Breast epithelium (tissue), 4 donors: ENCODE measurements at regions not wholly inside any gene's neighbourhood (a gene's known extent, or its start where the extent isn't known, plus 50 kb on each side); places are given as distances from the start of the nearest gene placed in this dataset.

Experiments
- DNase-seq, 2 donors: peaks; one replicate each; pipeline ENCODE4 v3.0.0-alpha.2; 2019; ENCODE audit warnings: low spot score in 2 of 2
- H3K27ac ChIP-seq, 2 donors: fragments of 200-600 bp; sonication (generic) in 1 of 2; one replicate each; pipeline ENCODE4 v1.5.1; 2016 to 2019; ENCODE audit warnings: mild to moderate bottlenecking in 1 of 2
- H3K27me3 ChIP-seq, 2 donors: fragments of 200-600 bp; sonication (generic) in 1 of 2; one replicate each; pipeline versions ENCODE4 v1.5.1 to v1.6.0; 2017 to 2019; ENCODE audit warnings: control low read depth in 1 of 2, mild to moderate bottlenecking in 1 of 2
- H3K36me3 ChIP-seq: fragments of 200-600 bp; one replicate; pipeline ENCODE4 v1.5.1; 2019
- H3K4me1 ChIP-seq, 2 donors: fragments of 200-600 bp; sonication (generic); one replicate each; pipeline ENCODE4 v1.5.1; 2016 to 2019; ENCODE audit warnings: control low read depth in 1 of 2
- H3K4me3 ChIP-seq, 3 donors: fragments of 200-600 bp; sonication (generic); 1 replicate in 2 of 3; 2 replicates in 1 of 3; pipeline ENCODE4 v1.5.1; 2016 to 2019; ENCODE audit warnings: mild to moderate bottlenecking in 3 of 3, moderate library complexity in 2 of 3
- H3K9me3 ChIP-seq, 2 donors: fragments of 200-600 bp; sonication (generic) in 1 of 2; one replicate each; pipeline ENCODE4 v1.5.1; 2016 to 2019; ENCODE audit warnings: control low read depth in 1 of 2
- CTCF ChIP-seq, 3 donors: fragments of 450-650 bp; IDR thresholded peaks; one replicate each; pipeline ENCODE4 v1.5.1; 2016 to 2017; ENCODE audit warnings: antibody characterized with exemption in 3 of 3, mild to moderate bottlenecking in 3 of 3, moderate library complexity in 3 of 3
- POLR2A ChIP-seq: fragments of 450-650 bp; IDR thresholded peaks from one replicate; pipeline ENCODE4 v1.6.1; 2016; ENCODE audit warnings: antibody characterized with exemption, mild to moderate bottlenecking, moderate library complexity
- POLR2AphosphoS5 ChIP-seq, 3 donors: sonication (generic); formaldehyde crosslinking; IDR thresholded peaks; one replicate each; pipeline ENCODE4 v1.6.1; 2017; ENCODE audit warnings: antibody characterized with exemption in 3 of 3
- intact Hi-C: fragments of 100-400 bp; cut with DNase I; formaldehyde crosslinking; loops from one replicate; pipeline ENCODE4 v1.15.1; 2023; ENCODE audit warnings: low total_unique reads

GRCh38 chr6:14192216-14192788 is 74.7 kb downstream of the CD83 start:
- no peaks in the 10 kb centered on the region for H3K9me3 ChIP-seq
- TF ChIP-seq CTCF (IDR thresholded peaks at IDR 0.05) (no peak), POLR2AphosphoS5 (IDR thresholded peaks at IDR 0.05) (no peak)
- DNase-seq, result no peak
- intact Hi-C loops, result loop anchor here (10.0 kb wide), 1 partner anchor 1038 kb away; no protein-coding TSS in a partner anchor
- H3K4me3 ChIP-seq, result no peak overlapping the region
- H3K27me3 ChIP-seq, result no peaks in the 10 kb centered on the region
- no peaks in the 10 kb centered on the region for H3K4me1 ChIP-seq
- H3K36me3 ChIP-seq, result no peaks in the 10 kb centered on the region
- H3K27ac ChIP-seq, result no peak overlapping the region

GRCh38 chr6:14193524-14193923 is 76.0 kb downstream of the CD83 start:
- Histone ChIP-seq H3K4me3 (no peak overlapping the region), H3K4me1 (no peaks in the 10 kb centered on the region), H3K36me3 (no peaks in the 10 kb centered on the region), H3K9me3 (no peaks in the 10 kb centered on the region), H3K27ac (no peak overlapping the region), H3K27me3 (no peaks in the 10 kb centered on the region)
- TF ChIP-seq CTCF (IDR thresholded peaks at IDR 0.05) (no peak), POLR2AphosphoS5 (IDR thresholded peaks at IDR 0.05) (no peak), POLR2A (no peak)
- intact Hi-C loops, result loop anchor here (10.0 kb wide), 1 partner anchor 1039 kb away; no protein-coding TSS in a partner anchor
- DNase-seq, result no peak

GRCh38 chr6:14194483-14194882 is 76.9 kb downstream of the CD83 start:
- intact Hi-C loops, result loop anchor here (10.0 kb wide), 1 partner anchor 1040 kb away; no protein-coding TSS in a partner anchor
- no peaks in the 10 kb centered on the region for H3K9me3 ChIP-seq
- no peaks in the 10 kb centered on the region for H3K36me3 ChIP-seq
- no peaks in the 10 kb centered on the region for H3K27me3 ChIP-seq
- no peak for TF ChIP-seq POLR2AphosphoS5 (IDR thresholded peaks at IDR 0.05)
- TF ChIP-seq CTCF (IDR thresholded peaks at IDR 0.05), result no peak
- TF ChIP-seq POLR2A, result no peak
- H3K4me1 ChIP-seq, result no peaks in the 10 kb centered on the region
- no peak for DNase-seq
- H3K4me3 ChIP-seq, result no peak overlapping the region
- H3K27ac ChIP-seq, result no peak overlapping the region

GRCh38 chr6:14194976-14195375 is 77.4 kb downstream of the CD83 start:
- H3K27me3 ChIP-seq, result no peaks in the 10 kb centered on the region
- H3K36me3 ChIP-seq, result no peaks in the 10 kb centered on the region
- H3K4me1 ChIP-seq, result no peaks in the 10 kb centered on the region
- H3K9me3 ChIP-seq, result peaks cover 0 to 2% of the 10 kb centered on the region in 2 donors
- H3K27ac ChIP-seq, result no peak overlapping the region
- no peak for TF ChIP-seq POLR2A
- TF ChIP-seq CTCF (IDR thresholded peaks at IDR 0.05), result no peak
- no peak for TF ChIP-seq POLR2AphosphoS5 (IDR thresholded peaks at IDR 0.05)
- intact Hi-C loops, result loop anchor here (10.0 kb wide), 1 partner anchor 1040 kb away; no protein-coding TSS in a partner anchor
- H3K4me3 ChIP-seq, result no peak overlapping the region
- DNase-seq, result no peak

GRCh38 chr6:14196026-14196425 is 78.5 kb downstream of the CD83 start:
- Histone ChIP-seq H3K4me1 (no peaks in the 10 kb centered on the region), H3K36me3 (no peaks in the 10 kb centered on the region), H3K4me3 (no peak overlapping the region), H3K9me3 (peaks cover 0 to 6% of the 10 kb centered on the region in 2 donors), H3K27ac (no peak overlapping the region), H3K27me3 (no peaks in the 10 kb centered on the region)
- TF ChIP-seq CTCF (IDR thresholded peaks at IDR 0.05) (no peak), POLR2A (no peak), POLR2AphosphoS5 (IDR thresholded peaks at IDR 0.05) (no peak)
- DNase-seq, result no peak
- intact Hi-C loops, result loop anchor here (10.0 kb wide), 1 partner anchor 1041 kb away; no protein-coding TSS in a partner anchor
